PC-9 (cell line): ENCODE measurements at regions not wholly inside any gene's neighbourhood (a gene's known extent, or its start where the extent isn't known, plus 50 kb on each side); places are given as distances from the start of the nearest gene placed in this dataset.

Source experiments
- EZH2 ChIP-seq: fragments of 200-600 bp; sonication (generic); IDR thresholded peaks from 2 replicates; pipeline ENCODE4 v1.8.0; 2017; ENCODE audit warnings: antibody characterized with exemption, low read depth
- TF ChIP-seq, protein P1 (sequence below): fragments of 200-600 bp; sonication (generic); conservative IDR thresholded peaks from 2 replicates; pipeline ENCODE4 v1.6.1; 2017; ENCODE audit warnings: mixed run types, antibody characterized with exemption, mild to moderate bottlenecking, moderate library complexity

DNA sequence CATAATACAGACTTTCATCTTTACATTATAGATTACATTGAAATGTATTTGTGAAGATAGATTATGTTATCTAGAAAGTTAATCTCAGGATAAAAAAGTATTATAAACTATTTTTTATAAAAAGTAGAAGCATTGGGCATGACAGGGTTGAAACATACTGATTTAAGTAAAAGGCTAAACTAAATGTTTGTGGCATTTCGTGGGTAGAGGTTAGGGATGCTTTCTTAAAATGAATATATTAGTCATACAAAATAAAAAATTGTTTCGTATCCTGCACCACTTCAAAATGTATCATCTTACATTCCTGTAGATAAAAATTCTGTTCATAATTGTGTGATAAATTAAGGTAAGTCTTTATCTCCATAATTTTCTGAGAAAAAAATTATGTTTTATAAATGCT is 603.6 kb downstream of the SPRY1 start:
- TF ChIP-seq, protein P1, sequence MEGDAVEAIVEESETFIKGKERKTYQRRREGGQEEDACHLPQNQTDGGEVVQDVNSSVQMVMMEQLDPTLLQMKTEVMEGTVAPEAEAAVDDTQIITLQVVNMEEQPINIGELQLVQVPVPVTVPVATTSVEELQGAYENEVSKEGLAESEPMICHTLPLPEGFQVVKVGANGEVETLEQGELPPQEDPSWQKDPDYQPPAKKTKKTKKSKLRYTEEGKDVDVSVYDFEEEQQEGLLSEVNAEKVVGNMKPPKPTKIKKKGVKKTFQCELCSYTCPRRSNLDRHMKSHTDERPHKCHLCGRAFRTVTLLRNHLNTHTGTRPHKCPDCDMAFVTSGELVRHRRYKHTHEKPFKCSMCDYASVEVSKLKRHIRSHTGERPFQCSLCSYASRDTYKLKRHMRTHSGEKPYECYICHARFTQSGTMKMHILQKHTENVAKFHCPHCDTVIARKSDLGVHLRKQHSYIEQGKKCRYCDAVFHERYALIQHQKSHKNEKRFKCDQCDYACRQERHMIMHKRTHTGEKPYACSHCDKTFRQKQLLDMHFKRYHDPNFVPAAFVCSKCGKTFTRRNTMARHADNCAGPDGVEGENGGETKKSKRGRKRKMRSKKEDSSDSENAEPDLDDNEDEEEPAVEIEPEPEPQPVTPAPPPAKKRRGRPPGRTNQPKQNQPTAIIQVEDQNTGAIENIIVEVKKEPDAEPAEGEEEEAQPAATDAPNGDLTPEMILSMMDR, result no peak
- no peak for TF ChIP-seq EZH2
